ENCODE measurements at regions not wholly inside any gene's neighbourhood (a gene's known extent, or its start where the extent isn't known, plus 50 kb on each side); places are given as distances from the start of the nearest gene placed in this dataset.

DNA sequence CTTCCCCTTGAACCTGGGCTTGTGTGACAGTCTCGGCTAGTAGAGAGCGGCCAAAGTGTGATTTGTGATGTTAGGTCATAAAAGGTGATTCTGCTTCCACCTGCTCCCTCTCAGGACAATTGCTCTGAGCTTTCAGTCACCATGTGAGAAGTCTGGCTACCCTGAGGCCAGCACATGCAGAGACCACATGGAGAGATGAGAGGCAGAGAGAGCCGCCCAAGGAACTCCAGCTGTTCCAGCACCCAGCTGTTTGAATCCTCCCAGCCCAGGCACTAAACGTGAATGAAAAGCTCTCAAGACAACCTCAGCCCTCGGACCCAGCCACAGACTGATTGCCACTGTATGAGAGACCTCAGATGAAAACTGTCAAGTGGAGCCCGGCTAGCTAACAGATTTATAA is 143.4 kb upstream of the EEF1E1 start:
- TF ChIP-seq, protein P1, sequence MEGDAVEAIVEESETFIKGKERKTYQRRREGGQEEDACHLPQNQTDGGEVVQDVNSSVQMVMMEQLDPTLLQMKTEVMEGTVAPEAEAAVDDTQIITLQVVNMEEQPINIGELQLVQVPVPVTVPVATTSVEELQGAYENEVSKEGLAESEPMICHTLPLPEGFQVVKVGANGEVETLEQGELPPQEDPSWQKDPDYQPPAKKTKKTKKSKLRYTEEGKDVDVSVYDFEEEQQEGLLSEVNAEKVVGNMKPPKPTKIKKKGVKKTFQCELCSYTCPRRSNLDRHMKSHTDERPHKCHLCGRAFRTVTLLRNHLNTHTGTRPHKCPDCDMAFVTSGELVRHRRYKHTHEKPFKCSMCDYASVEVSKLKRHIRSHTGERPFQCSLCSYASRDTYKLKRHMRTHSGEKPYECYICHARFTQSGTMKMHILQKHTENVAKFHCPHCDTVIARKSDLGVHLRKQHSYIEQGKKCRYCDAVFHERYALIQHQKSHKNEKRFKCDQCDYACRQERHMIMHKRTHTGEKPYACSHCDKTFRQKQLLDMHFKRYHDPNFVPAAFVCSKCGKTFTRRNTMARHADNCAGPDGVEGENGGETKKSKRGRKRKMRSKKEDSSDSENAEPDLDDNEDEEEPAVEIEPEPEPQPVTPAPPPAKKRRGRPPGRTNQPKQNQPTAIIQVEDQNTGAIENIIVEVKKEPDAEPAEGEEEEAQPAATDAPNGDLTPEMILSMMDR (IDR thresholded peaks at IDR 0.05): no peak
- no peak for TF ChIP-seq POLR2A (IDR thresholded peaks at IDR 0.05)

All from body of pancreas (tissue), 4 donors.